ENCODE measurements at regions not wholly inside any gene's neighbourhood (a gene's known extent, or its start where the extent isn't known, plus 50 kb on each side); places are given as distances from the start of the nearest gene placed in this dataset.

GRCh38 chr2:13110825-13111224, 394.1 kb downstream of the TRIB2 start (continued):
- TF ChIP-seq, protein P1, sequence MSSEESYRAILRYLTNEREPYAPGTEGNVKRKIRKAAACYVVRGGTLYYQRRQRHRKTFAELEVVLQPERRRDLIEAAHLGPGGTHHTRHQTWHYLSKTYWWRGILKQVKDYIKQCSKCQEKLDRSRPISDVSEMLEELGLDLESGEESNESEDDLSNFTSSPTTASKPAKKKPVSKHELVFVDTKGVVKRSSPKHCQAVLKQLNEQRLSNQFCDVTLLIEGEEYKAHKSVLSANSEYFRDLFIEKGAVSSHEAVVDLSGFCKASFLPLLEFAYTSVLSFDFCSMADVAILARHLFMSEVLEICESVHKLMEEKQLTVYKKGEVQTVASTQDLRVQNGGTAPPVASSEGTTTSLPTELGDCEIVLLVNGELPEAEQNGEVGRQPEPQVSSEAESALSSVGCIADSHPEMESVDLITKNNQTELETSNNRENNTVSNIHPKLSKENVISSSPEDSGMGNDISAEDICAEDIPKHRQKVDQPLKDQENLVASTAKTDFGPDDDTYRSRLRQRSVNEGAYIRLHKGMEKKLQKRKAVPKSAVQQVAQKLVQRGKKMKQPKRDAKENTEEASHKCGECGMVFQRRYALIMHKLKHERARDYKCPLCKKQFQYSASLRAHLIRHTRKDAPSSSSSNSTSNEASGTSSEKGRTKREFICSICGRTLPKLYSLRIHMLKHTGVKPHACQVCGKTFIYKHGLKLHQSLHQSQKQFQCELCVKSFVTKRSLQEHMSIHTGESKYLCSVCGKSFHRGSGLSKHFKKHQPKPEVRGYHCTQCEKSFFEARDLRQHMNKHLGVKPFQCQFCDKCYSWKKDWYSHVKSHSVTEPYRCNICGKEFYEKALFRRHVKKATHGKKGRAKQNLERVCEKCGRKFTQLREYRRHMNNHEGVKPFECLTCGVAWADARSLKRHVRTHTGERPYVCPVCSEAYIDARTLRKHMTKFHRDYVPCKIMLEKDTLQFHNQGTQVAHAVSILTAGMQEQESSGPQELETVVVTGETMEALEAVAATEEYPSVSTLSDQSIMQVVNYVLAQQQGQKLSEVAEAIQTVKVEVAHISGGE (CRISPR knock-in tag; IDR thresholded peaks at IDR 0.05) = no peak
- TF ChIP-seq IRF5 (IDR thresholded peaks at IDR 0.05; ENCODE audit: borderline replicate concordance) (no peak), GATAD2B (conservative IDR thresholded peaks at IDR 0.05; ENCODE audit: low read depth) (no peak)

GRCh38 chr2:13113002-13113401, 396.3 kb downstream of the TRIB2 start:
- FAIRE-seq = no peak
- 17% methylated on average over 4 of the region's 4 CpGs for WGBS (ENCODE audit: insufficient coverage, insufficient replicate concordance, low lambda C conversion rate, missing lambda C conversion rate)
- no peaks in the 10 kb centered on the region for H3K36me3 ChIP-seq (ENCODE audit: control insufficient read depth in 2 of 2, insufficient read depth in 2 of 2, low read length in 1 of 2)
- TF ChIP-seq PML (IDR thresholded peaks at IDR 0.05; ENCODE audit: low read length) (no peak), ESRRA (IDR thresholded peaks at IDR 0.05; ENCODE audit: low read length) (no peak), TCF3 (IDR thresholded peaks at IDR 0.05; ENCODE audit: borderline replicate concordance, insufficient read depth, low read depth, low read length) (no peak), ETV6 (conservative IDR thresholded peaks at IDR 0.05 in 1 of 2, IDR thresholded peaks at IDR 0.05 in 1 of 2; ENCODE audit: borderline replicate concordance in 1 of 2, low read depth in 1 of 2) (no peak), ZNF217 (IDR thresholded peaks at IDR 0.05) (no peak), MTA3 (IDR thresholded peaks at IDR 0.05; ENCODE audit: borderline replicate concordance, low read length) (no peak), SIN3A (IDR thresholded peaks at IDR 0.05; ENCODE audit: low read depth, low read length) (no peak), POLR2A (IDR thresholded peaks at IDR 0.05; ENCODE audit: low read depth, low read length) (no peak), TARDBP (IDR thresholded peaks at IDR 0.05; ENCODE audit: borderline replicate concordance) (no peak), IRF5 (IDR thresholded peaks at IDR 0.05; ENCODE audit: borderline replicate concordance) (no peak)
- TF ChIP-seq, protein P2, sequence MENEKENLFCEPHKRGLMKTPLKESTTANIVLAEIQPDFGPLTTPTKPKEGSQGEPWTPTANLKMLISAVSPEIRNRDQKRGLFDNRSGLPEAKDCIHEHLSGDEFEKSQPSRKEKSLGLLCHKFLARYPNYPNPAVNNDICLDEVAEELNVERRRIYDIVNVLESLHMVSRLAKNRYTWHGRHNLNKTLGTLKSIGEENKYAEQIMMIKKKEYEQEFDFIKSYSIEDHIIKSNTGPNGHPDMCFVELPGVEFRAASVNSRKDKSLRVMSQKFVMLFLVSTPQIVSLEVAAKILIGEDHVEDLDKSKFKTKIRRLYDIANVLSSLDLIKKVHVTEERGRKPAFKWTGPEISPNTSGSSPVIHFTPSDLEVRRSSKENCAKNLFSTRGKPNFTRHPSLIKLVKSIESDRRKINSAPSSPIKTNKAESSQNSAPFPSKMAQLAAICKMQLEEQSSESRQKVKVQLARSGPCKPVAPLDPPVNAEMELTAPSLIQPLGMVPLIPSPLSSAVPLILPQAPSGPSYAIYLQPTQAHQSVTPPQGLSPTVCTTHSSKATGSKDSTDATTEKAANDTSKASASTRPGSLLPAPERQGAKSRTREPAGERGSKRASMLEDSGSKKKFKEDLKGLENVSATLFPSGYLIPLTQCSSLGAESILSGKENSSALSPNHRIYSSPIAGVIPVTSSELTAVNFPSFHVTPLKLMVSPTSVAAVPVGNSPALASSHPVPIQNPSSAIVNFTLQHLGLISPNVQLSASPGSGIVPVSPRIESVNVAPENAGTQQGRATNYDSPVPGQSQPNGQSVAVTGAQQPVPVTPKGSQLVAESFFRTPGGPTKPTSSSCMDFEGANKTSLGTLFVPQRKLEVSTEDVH (IDR thresholded peaks at IDR 0.05; ENCODE audit: low read depth, partially characterized antibody) = no peak
- TF ChIP-seq, protein P3, sequence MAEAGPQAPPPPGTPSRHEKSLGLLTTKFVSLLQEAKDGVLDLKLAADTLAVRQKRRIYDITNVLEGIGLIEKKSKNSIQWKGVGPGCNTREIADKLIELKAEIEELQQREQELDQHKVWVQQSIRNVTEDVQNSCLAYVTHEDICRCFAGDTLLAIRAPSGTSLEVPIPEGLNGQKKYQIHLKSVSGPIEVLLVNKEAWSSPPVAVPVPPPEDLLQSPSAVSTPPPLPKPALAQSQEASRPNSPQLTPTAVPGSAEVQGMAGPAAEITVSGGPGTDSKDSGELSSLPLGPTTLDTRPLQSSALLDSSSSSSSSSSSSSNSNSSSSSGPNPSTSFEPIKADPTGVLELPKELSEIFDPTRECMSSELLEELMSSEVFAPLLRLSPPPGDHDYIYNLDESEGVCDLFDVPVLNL (IDR thresholded peaks at IDR 0.05; ENCODE audit: low read depth, low read length) = no peak

More at GRCh38 chr2:13113002-13113401, 396.3 kb downstream of the TRIB2 start:
- ChIA-PET RAD21 (ENCODE audit: unreplicated experiment) (no interaction called here), CTCF (no interaction called here), SMC1A (ENCODE audit: uncharacterized antibody, unreplicated experiment) (interaction anchor here (1.0 kb wide), 1 partner anchor 24 kb away, joined by 3 read pairs; no protein-coding TSS in a partner anchor), POLR2A (no interaction called here)
- no peak overlapping the region for H2AFZ ChIP-seq (ENCODE audit: control insufficient read depth, low read depth, low read length)
- no peak for ATAC-seq
- intact Hi-C loops (cut with micrococcal nuclease; ENCODE audit: unreplicated experiment) = no loop called here
- H3K79me2 ChIP-seq (ENCODE audit: control insufficient read depth, insufficient read depth, low read length) = no peaks in the 10 kb centered on the region
- no peaks in the 10 kb centered on the region for H3K27me3 ChIP-seq (replicated peaks in 1 of 2; ENCODE audit: control insufficient read depth in 2 of 2, insufficient read depth in 2 of 2, low read length in 1 of 2)
- H3K4me1 ChIP-seq (ENCODE audit: control insufficient read depth, insufficient read depth, low read length) = no peaks in the 10 kb centered on the region
- H3K27ac ChIP-seq (ENCODE audit: control insufficient read depth, insufficient read depth) = no peak overlapping the region
- H3K9me3 ChIP-seq (replicated peaks; ENCODE audit: control insufficient read depth, insufficient read depth, low read length) = no peaks in the 10 kb centered on the region
- no TSS peak for BruUV-seq (replicated peaks)
- no peak overlapping the region for H3K4me3 ChIP-seq
- in situ Hi-C loops (cut with MboI) = no loop called here
- no peak for DNase-seq (ENCODE audit: low read depth, low spot score)
- H3K4me2 ChIP-seq (ENCODE audit: control insufficient read depth, insufficient read depth) = no peak overlapping the region
- no peak overlapping the region for H3K9ac ChIP-seq (ENCODE audit: control insufficient read depth, insufficient read depth, low read length)
- no peaks in the 10 kb centered on the region for H4K20me1 ChIP-seq (ENCODE audit: control insufficient read depth, insufficient read depth)
